HCT116 (cell line): ENCODE measurements at regions not wholly inside any gene's neighbourhood (a gene's known extent, or its start where the extent isn't known, plus 50 kb on each side); places are given as distances from the start of the nearest gene placed in this dataset.

Source experiments
- ATF3 ChIP-seq: IDR thresholded peaks from 2 replicates; pipeline ENCODE4 v1.6.1; 2012
- CEBPB ChIP-seq: IDR thresholded peaks from 2 replicates; pipeline ENCODE4 v1.6.1; 2012; ENCODE audit warnings: low read depth
- CTCF ChIP-seq, 3 experiments: fragments of 200-600 bp in 1 of 3; sonication (generic) in 1 of 3; IDR thresholded peaks in 2 of 3; conservative IDR thresholded peaks in 1 of 3; 2 replicates each; pipeline ENCODE4 v1.5.1; 2012 to 2017; ENCODE audit warnings: low read depth in 2 of 3, low read length in 2 of 3, antibody characterized with exemption in 1 of 3, borderline replicate concordance in 1 of 3, control low read depth in 1 of 3, mild to moderate bottlenecking in 1 of 3, mixed read lengths in 1 of 3, mixed run types in 1 of 3, moderate library complexity in 1 of 3; ENCODE audit not compliant: insufficient read depth in 1 of 3
- EZH2 ChIP-seq: fragments of 200-600 bp; sonication (generic); IDR thresholded peaks from 2 replicates; pipeline ENCODE4 v1.6.1; 2017; ENCODE audit warnings: antibody characterized with exemption, mixed run types
- FOSL1 ChIP-seq: IDR thresholded peaks from 2 replicates; pipeline ENCODE4 v1.6.1; 2012; ENCODE audit warnings: low read depth
- JUND ChIP-seq: IDR thresholded peaks from 2 replicates; pipeline ENCODE4 v1.6.1; 2012
- POLR2A ChIP-seq: IDR thresholded peaks from 2 replicates; pipeline ENCODE4 v1.7.0; 2011; ENCODE audit warnings: borderline replicate concordance; ENCODE audit not compliant: insufficient read depth, insufficient read length; ENCODE audit errors: extremely low read depth
- RAD21 ChIP-seq: IDR thresholded peaks from 2 replicates; pipeline ENCODE4 v1.6.1; 2012; ENCODE audit warnings: low read depth, mild to moderate bottlenecking
- ZFX ChIP-seq: fragments of 450-650 bp; IDR thresholded peaks from 2 replicates; pipeline ENCODE4 v1.6.1; 2017

- TF ChIP-seq CTCF (IDR thresholded peaks at IDR 0.05 in 2 of 3, conservative IDR thresholded peaks at IDR 0.05 in 1 of 3; ENCODE audit: borderline replicate concordance in 1 of 3, insufficient read depth in 1 of 3, low read depth in 2 of 3, low read length in 2 of 3) (no peak), CEBPB (no peak), ZFX (no peak), ATF3 (no peak), JUND (no peak), RAD21 (no peak), POLR2A (no peak), EZH2 (no peak), FOSL1 (no peak)
Observed at GRCh38 chr18:41517142-41517541, 437.9 kb upstream of the PIK3C3 start.
